ENCODE measurements at regions not wholly inside any gene's neighbourhood (a gene's known extent, or its start where the extent isn't known, plus 50 kb on each side); places are given as distances from the start of the nearest gene placed in this dataset.

DNA sequence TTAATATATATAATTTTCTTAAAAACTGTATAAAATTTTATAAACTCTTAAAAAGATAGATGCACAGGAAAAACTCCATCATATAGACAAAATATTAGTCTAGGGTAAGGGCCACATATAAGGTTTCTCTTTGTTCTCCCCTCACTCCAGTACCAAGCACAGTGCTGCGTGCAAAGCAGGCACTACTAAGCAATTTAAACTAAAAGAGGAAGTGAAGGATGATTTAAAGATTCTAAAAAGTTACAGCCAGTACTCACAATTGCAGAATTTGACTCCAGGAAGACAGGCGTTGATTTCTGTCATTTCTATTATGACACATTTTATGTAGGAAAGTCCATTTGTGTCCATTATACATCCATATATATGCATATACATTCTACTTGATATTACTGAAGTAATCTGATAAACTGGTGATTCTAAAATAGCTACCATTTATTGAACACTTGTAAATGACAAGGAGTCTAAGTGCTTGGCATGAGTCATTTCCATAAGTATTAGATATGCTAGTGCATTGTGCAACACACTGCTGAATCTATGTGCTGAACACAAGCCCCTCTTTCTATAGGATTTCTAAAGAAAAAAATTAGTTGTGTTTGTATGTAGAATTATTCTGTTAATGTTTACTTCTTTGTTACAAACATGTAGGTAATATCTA, 785.5 kb upstream of the ARRDC4 start:
- Histone ChIP-seq H3K27ac (ENCODE audit: low read length) (no peak overlapping the region), H3K9me3 (ENCODE audit: control insufficient read depth in 2 of 2, low read length in 2 of 2) (no peaks in the 10 kb centered on the region), H3K36me3 (ENCODE audit: control insufficient read depth in 2 of 2, insufficient read depth in 2 of 2, low read length in 2 of 2) (no peaks in the 10 kb centered on the region), H3K9ac (ENCODE audit: low read length in 2 of 2) (no peak overlapping the region), H3K27me3 (ENCODE audit: control insufficient read depth in 1 of 2, insufficient read depth in 2 of 2, low read length in 2 of 2) (peaks cover 0 to 2% of the 10 kb centered on the region in 2 donors), H3K4me1 (ENCODE audit: control insufficient read depth, insufficient read depth, low read length) (no peaks in the 10 kb centered on the region), H3K4me3 (ENCODE audit: low read length in 2 of 2) (no peak overlapping the region)

GRCh38 chr15:97177151-97177577, 783.3 kb upstream of the ARRDC4 start:
- H3K4me3 ChIP-seq (ENCODE audit: low read length in 2 of 2), result no peak overlapping the region
- H3K9me3 ChIP-seq (ENCODE audit: control insufficient read depth in 2 of 2, low read length in 2 of 2), result no peaks in the 10 kb centered on the region
- no peak overlapping the region for H3K9ac ChIP-seq (ENCODE audit: low read length in 2 of 2)
- no peaks in the 10 kb centered on the region for H3K4me1 ChIP-seq (ENCODE audit: control insufficient read depth, insufficient read depth, low read length)
- no peak overlapping the region for H3K27ac ChIP-seq (ENCODE audit: low read length)
- H3K27me3 ChIP-seq (ENCODE audit: control insufficient read depth in 1 of 2, insufficient read depth in 2 of 2, low read length in 2 of 2), result peaks cover 0 to 2% of the 10 kb centered on the region in 2 donors
- H3K36me3 ChIP-seq (ENCODE audit: control insufficient read depth in 2 of 2, insufficient read depth in 2 of 2, low read length in 2 of 2), result no peaks in the 10 kb centered on the region

- Histone ChIP-seq H3K9ac (ENCODE audit: low read length in 2 of 2) (no peak overlapping the region), H3K4me3 (ENCODE audit: low read length in 2 of 2) (no peak overlapping the region), H3K36me3 (ENCODE audit: control insufficient read depth in 2 of 2, insufficient read depth in 2 of 2, low read length in 2 of 2) (no peaks in the 10 kb centered on the region), H3K27me3 (ENCODE audit: control insufficient read depth in 1 of 2, insufficient read depth in 2 of 2, low read length in 2 of 2) (no peaks in the 10 kb centered on the region), H3K4me1 (ENCODE audit: control insufficient read depth, insufficient read depth, low read length) (no peaks in the 10 kb centered on the region), H3K27ac (ENCODE audit: low read length) (no peak overlapping the region), H3K9me3 (ENCODE audit: control insufficient read depth in 2 of 2, low read length in 2 of 2) (no peaks in the 10 kb centered on the region)
Observed at GRCh38 chr15:97182581-97182980, 777.9 kb upstream of the ARRDC4 start.

GRCh38 chr15:97189162-97189780, 771.2 kb upstream of the ARRDC4 start:
- Histone ChIP-seq H3K9ac (ENCODE audit: low read length in 2 of 2) (no peak overlapping the region), H3K4me3 (ENCODE audit: low read length in 2 of 2) (no peak overlapping the region), H3K9me3 (ENCODE audit: control insufficient read depth in 2 of 2, low read length in 2 of 2) (no peaks in the 10 kb centered on the region), H3K4me1 (ENCODE audit: control insufficient read depth, insufficient read depth, low read length) (no peaks in the 10 kb centered on the region), H3K27ac (ENCODE audit: low read length) (no peak overlapping the region), H3K27me3 (ENCODE audit: control insufficient read depth in 1 of 2, insufficient read depth in 2 of 2, low read length in 2 of 2) (no peaks in the 10 kb centered on the region), H3K36me3 (ENCODE audit: control insufficient read depth in 2 of 2, insufficient read depth in 2 of 2, low read length in 2 of 2) (no peaks in the 10 kb centered on the region)

- Histone ChIP-seq H3K9me3 (ENCODE audit: control insufficient read depth in 2 of 2, low read length in 2 of 2) (no peaks in the 10 kb centered on the region), H3K4me3 (ENCODE audit: low read length in 2 of 2) (no peak overlapping the region), H3K27ac (ENCODE audit: low read length) (no peak overlapping the region), H3K36me3 (ENCODE audit: control insufficient read depth in 2 of 2, insufficient read depth in 2 of 2, low read length in 2 of 2) (no peaks in the 10 kb centered on the region), H3K27me3 (ENCODE audit: control insufficient read depth in 1 of 2, insufficient read depth in 2 of 2, low read length in 2 of 2) (no peaks in the 10 kb centered on the region), H3K4me1 (ENCODE audit: control insufficient read depth, insufficient read depth, low read length) (no peaks in the 10 kb centered on the region), H3K9ac (ENCODE audit: low read length in 2 of 2) (no peak overlapping the region)
Observed at GRCh38 chr15:97194750-97195149, 765.8 kb upstream of the ARRDC4 start.

- Histone ChIP-seq H3K9ac (ENCODE audit: low read length in 2 of 2) (no peak overlapping the region), H3K4me1 (ENCODE audit: control insufficient read depth, insufficient read depth, low read length) (no peaks in the 10 kb centered on the region), H3K27ac (ENCODE audit: low read length) (no peak overlapping the region), H3K9me3 (ENCODE audit: control insufficient read depth in 2 of 2, low read length in 2 of 2) (no peaks in the 10 kb centered on the region), H3K36me3 (ENCODE audit: control insufficient read depth in 2 of 2, insufficient read depth in 2 of 2, low read length in 2 of 2) (no peaks in the 10 kb centered on the region), H3K27me3 (ENCODE audit: control insufficient read depth in 1 of 2, insufficient read depth in 2 of 2, low read length in 2 of 2) (no peaks in the 10 kb centered on the region), H3K4me3 (ENCODE audit: low read length in 2 of 2) (no peak overlapping the region)
Observed at GRCh38 chr15:97196048-97197014, 764.2 kb upstream of the ARRDC4 start.

GRCh38 chr15:97199393-97200051, 761.0 kb upstream of the ARRDC4 start:
- H3K4me1 ChIP-seq (ENCODE audit: control insufficient read depth, insufficient read depth, low read length), result no peaks in the 10 kb centered on the region
- H3K27me3 ChIP-seq (ENCODE audit: control insufficient read depth in 1 of 2, insufficient read depth in 2 of 2, low read length in 2 of 2), result no peaks in the 10 kb centered on the region
- H3K4me3 ChIP-seq (ENCODE audit: low read length in 2 of 2), result no peak overlapping the region
- no peak overlapping the region for H3K27ac ChIP-seq (ENCODE audit: low read length)
- H3K36me3 ChIP-seq (ENCODE audit: control insufficient read depth in 2 of 2, insufficient read depth in 2 of 2, low read length in 2 of 2), result no peaks in the 10 kb centered on the region
- H3K9me3 ChIP-seq (ENCODE audit: control insufficient read depth in 2 of 2, low read length in 2 of 2), result no peaks in the 10 kb centered on the region
- no peak overlapping the region for H3K9ac ChIP-seq (ENCODE audit: low read length in 2 of 2)

DNA sequence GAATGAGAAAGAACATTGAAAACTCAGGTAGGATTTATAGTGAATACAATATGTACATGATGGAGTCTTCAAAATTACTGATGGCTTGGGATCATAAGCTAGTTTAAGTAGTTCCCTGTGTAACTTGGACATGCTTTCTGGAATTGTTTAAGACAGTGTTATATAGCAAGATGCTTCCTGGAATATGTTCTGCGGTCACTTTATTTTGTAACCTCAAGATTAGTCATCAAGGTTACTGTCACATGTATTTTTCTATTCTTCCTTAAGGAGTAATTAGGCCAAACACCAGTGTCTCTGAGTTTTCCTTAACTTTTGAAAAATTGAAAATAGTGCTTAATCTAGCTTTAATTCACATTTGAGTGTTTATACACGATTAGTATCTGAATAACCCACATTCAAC, 760.3 kb upstream of the ARRDC4 start:
- H3K4me1 ChIP-seq (ENCODE audit: control insufficient read depth, insufficient read depth, low read length), result no peaks in the 10 kb centered on the region
- no peaks in the 10 kb centered on the region for H3K9me3 ChIP-seq (ENCODE audit: control insufficient read depth in 2 of 2, low read length in 2 of 2)
- H3K36me3 ChIP-seq (ENCODE audit: control insufficient read depth in 2 of 2, insufficient read depth in 2 of 2, low read length in 2 of 2), result no peaks in the 10 kb centered on the region
- no peak overlapping the region for H3K9ac ChIP-seq (ENCODE audit: low read length in 2 of 2)
- H3K27ac ChIP-seq (ENCODE audit: low read length), result no peak overlapping the region
- no peak overlapping the region for H3K4me3 ChIP-seq (ENCODE audit: low read length in 2 of 2)
- no peaks in the 10 kb centered on the region for H3K27me3 ChIP-seq (ENCODE audit: control insufficient read depth in 1 of 2, insufficient read depth in 2 of 2, low read length in 2 of 2)

- Histone ChIP-seq H3K4me3 (ENCODE audit: low read length in 2 of 2) (no peak overlapping the region), H3K9me3 (ENCODE audit: control insufficient read depth in 2 of 2, low read length in 2 of 2) (no peaks in the 10 kb centered on the region), H3K4me1 (ENCODE audit: control insufficient read depth, insufficient read depth, low read length) (no peaks in the 10 kb centered on the region), H3K36me3 (ENCODE audit: control insufficient read depth in 2 of 2, insufficient read depth in 2 of 2, low read length in 2 of 2) (no peaks in the 10 kb centered on the region), H3K9ac (ENCODE audit: low read length in 2 of 2) (no peak overlapping the region), H3K27me3 (ENCODE audit: control insufficient read depth in 1 of 2, insufficient read depth in 2 of 2, low read length in 2 of 2) (no peaks in the 10 kb centered on the region), H3K27ac (ENCODE audit: low read length) (no peak overlapping the region)
Observed at GRCh38 chr15:97210277-97210676, 750.2 kb upstream of the ARRDC4 start.

DNA sequence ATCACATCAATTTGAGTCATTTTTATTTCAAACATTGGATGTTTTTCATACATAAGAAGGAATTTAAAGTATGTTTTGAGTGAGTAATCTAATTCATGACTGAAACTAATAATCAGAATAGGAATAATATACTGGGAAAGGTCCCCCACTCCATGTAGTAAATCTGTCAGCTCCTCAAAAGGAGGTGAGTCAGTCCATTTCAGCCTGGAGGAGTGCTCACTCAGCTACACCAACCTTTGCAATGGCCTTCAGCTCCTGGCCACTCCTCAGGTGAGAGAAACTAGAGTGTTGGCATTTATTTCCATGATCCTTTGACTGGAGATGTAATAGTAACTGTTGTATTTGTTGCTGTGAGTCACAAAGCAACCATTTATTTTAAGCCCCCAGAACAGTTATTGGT, 744.9 kb upstream of the ARRDC4 start:
- H3K4me1 ChIP-seq (ENCODE audit: control insufficient read depth, insufficient read depth, low read length), result no peaks in the 10 kb centered on the region
- H3K27me3 ChIP-seq (ENCODE audit: control insufficient read depth in 1 of 2, insufficient read depth in 2 of 2, low read length in 2 of 2), result no peaks in the 10 kb centered on the region
- H3K9ac ChIP-seq (ENCODE audit: low read length in 2 of 2), result no peak overlapping the region
- H3K4me3 ChIP-seq (ENCODE audit: low read length in 2 of 2), result no peak overlapping the region
- no peak overlapping the region for H3K27ac ChIP-seq (ENCODE audit: low read length)
- H3K9me3 ChIP-seq (ENCODE audit: control insufficient read depth in 2 of 2, low read length in 2 of 2), result no peaks in the 10 kb centered on the region
- H3K36me3 ChIP-seq (ENCODE audit: control insufficient read depth in 2 of 2, insufficient read depth in 2 of 2, low read length in 2 of 2), result no peaks in the 10 kb centered on the region
